HG03432 (cell line): ENCODE measurements at regions not wholly inside any gene's neighbourhood (a gene's known extent, or its start where the extent isn't known, plus 50 kb on each side); places are given as distances from the start of the nearest gene placed in this dataset.

ENCODE experiments used
- ATAC-seq: cut with Tn5 transposase; IDR thresholded peaks from one replicate; pipeline ENCODE4 v1.9.1; 2021; ENCODE audit warnings: mild to moderate bottlenecking, moderate library complexity; ENCODE audit not compliant: unreplicated experiment

DNA sequence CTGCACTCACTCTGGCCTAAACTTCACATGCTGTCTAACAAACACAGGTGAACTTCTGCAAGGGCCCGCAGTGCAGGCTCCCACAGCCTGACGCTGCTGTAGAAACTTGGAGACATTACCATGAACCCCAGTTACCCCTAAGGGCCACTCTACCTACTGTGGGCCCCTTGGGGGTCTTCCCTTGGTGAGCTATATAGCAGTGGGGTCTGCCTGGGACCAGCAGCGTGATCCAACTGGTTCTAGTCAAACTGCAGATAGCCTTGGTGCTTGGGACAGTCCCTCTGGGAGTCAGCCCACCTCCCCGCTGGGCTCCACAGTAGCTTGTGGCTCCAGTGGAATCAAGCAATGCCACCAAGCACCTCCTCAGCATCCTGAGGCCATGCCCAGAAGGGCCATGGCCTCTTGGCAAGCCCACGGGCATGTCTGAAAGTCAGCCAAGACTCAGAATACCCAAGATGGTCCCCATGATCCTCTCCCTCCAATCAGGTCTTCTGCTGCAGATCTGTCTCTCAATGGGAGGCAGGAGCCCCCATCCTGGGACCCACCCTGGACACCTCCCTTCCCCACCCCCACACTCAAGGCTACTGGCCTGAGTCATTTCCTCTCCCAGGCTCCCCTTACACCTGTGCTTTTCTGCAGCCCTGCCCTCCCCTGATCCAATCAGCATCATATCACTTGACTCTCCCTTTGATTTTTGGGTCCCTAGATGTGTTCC, 230.0 kb upstream of the IRX1 start:
- no peak for ATAC-seq

DNA sequence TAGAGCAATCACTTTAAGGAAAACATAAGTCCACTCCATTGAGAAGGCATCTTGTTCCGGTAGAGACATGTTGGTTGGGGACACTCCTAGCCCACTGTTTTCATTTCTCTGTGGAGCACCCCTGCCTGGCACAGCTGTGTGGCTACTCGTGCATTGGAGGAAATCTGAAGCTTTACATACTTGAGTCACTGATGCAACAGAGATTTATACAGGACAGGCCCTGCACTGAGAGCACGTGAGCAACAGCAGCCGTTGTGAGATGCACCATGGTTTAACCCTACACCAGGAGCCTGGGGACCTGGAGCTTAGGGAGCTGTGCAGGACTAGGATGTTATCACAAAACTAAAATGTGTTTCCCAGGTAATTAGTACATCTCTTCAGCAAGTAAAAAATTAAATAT, 230.7 kb upstream of the IRX1 start:
- ATAC-seq = no peak

DNA sequence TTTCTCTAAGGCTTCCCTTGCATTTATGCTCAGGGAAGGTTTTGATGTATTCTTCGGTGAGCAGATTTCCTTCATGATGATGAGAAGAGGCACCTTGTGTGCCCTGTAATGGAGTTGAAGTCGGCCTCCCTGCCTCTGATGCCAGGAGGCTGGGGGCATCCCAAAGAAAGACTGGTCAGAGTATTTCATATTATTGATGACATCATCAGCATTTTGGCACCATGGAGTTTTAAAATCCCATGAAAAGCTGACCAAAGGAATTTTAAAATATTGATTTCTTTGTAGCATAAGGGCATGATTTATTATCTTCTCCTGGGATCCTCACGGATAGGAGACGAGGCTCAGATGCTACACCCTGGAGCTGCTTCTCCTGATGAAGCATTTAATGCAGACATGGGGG, 231.2 kb upstream of the IRX1 start:
- no peak for ATAC-seq

DNA sequence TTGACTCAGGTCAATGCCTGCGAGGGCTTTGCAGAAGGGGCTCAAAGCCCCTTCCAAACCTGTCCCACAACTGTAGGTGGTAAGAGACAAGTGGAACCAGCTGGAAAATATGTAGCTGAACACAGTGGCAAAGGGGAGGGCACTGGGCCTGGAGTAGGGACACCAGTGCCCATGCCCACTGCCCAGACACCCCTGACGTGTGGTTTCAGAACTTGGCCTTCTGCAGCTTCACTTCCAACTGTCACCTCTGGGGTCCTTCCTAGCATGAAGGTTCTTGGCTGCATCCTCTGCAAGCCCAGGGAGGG, 233.1 kb upstream of the IRX1 start:
- no peak for ATAC-seq

DNA sequence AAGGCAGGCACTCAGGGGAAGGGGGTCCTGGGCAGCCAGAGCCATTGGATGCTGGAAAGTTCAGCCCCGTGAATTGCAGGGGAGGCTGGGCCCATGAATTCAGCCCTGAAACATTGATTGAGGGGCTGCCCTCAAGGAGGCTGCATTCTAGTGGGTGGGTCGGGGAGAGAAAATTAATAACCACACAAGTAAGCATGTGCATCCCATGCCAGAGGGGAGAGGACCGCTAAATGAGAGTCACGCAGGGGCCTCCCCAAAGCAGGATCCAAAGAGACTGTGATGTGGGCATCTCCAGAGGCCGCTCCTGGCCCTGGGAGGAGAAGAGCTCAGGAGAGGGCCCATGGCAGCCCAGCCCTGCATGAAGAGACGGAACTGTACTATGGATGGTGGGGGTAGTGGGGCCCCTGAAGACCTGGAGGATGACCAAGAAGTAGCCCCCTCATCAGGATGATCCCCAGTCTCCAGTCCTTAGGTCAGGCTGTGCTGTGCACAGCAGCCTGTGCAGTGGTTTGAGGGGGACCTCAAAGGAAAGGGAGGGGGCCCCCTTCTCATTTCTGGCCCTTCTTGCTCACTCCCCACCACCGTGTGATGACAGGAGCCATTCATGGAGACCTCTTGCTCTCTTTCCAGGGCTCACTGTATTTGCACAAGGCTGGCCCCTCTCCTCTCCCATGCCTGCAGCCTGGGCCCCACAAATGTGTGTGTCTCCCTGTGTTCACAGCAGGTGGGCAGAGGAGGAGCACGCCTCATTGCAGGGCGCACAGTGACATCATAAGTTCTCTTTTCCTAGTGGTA, 233.6 kb upstream of the IRX1 start:
- no peak for ATAC-seq

DNA sequence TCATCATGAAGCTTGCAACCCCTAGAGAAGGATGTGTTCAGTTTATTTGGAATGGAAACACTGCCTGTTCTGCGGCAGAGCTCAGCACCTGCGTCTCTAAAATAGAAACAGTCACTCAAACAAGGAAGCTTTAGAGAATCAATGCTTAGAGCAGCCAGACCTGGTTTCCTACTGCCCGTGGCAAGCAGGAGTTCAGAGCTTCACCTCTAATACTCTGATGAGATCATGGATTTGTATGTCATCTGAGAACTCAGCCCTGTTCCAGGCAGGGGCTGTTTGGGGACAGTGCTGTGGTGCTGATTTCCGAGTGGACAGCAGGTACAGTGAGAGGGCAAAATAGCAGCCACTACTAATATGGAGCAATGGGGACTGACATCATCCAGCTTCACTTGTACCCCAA, 236.0 kb upstream of the IRX1 start:
- no peak for ATAC-seq

DNA sequence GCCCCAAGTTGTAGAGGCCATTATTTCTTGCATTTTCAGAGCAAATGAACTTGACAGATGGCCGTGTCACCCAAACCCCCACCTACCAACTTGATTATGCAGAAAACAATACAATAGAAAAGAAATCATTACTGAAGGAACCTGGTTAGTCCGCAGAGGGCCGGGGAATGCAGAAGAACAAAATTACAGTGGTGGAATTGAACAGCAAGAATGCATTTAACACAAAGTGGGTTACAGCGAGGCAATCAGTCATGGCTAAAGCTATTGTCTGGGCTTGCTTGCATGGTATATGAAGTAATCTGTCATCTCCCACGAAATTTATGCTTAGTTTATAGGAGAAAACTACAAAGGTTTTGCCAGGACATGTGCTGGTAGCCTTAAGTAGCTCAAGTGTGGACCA, 238.3 kb upstream of the IRX1 start:
- ATAC-seq = no peak

DNA sequence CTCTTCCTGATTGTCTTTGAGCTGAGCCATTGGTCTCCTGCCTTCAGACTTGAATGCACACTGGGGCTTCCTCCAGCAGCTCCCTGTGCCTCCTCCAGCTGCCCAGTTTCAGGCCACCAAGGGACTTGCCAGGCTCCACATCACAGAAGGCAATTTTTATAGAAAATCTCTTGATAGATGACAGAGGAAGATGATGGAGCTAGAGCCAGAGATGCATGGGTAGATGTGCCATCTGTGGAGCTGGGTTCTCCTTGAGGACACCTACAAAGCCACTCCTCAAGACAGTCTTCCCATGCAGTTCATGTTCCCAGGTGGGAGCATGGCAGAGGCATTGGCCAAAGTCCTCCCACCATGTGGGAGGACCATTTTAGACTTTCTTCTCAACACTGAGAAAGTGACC, 239.6 kb upstream of the IRX1 start:
- no peak for ATAC-seq

DNA sequence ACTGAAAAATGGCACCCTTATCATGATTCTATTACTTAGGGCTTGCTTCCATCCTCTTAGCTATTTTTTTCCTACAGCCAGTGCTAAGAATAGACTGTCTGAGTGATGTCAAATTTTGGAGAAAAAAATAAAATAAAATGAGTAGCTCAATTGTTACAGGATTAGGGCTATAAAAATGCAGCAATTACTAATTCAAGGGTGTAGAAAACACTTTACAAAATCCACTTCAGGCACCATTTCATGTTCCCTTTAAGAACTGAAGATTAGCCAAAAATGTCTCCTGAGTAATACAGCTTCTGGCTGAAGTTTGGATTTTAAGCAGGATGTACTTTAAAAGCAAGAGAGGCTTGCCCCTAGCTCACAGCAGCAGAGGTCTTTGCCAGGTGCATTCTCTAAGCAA, 240.5 kb upstream of the IRX1 start:
- no peak for ATAC-seq

DNA sequence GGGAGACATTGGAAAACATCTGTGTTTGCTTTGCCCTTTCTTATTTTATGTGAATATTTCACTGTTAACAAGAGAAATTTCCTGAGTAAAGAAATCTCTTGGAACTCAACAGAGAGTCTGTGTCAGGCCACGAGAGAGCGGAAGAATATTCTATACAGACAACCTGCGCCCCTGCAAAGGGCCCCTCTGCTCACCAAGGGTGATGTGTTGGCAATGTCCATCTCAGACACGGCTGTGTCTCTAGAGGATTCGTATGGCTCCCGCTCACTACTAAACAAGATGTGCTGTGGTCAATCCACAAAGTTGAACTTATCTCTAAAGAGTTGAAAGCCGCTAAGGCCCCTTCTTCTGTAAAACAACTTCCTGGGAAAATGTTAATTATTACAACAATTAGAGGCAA, 241.0 kb upstream of the IRX1 start:
- no peak for ATAC-seq

DNA sequence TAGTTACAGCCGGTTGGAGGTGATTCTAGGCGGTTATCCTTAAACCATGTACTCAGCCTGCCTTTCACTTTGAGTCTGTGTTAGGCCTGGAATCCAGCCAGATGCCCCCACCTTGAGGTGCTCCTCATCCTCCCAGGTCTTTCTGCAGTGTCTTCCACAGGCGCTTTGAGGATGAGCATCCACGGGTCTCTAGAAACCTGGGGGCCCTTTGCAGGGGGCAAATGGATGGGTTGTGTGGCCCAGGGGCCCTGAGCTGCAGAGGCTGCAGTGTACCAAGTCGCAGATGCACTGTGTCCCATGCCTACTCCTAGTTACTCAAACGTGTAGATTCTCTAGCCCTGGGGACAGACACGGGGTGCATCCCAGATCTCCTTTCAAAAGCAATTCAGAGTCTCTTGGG, 242.1 kb upstream of the IRX1 start:
- no peak for ATAC-seq

DNA sequence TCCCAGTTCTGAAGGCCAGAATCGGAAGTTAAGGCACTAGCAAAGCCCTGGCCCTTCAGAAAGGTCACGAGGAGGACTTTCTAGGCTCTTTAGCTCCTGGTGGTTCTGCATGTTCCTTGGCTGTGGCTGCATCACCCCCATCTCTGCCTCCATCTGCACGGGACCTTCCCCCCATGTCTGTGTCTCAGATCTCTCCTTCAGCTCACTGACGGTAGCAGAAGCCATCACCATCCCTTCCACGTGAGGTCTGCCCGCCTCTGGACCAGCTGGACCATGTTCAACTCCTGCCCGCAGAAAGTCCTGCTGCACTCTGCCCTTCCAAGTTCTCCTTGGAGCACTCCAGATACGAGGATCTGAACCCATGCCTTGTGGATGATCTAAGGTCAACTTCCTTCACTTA, 242.9 kb upstream of the IRX1 start:
- ATAC-seq = no peak

DNA sequence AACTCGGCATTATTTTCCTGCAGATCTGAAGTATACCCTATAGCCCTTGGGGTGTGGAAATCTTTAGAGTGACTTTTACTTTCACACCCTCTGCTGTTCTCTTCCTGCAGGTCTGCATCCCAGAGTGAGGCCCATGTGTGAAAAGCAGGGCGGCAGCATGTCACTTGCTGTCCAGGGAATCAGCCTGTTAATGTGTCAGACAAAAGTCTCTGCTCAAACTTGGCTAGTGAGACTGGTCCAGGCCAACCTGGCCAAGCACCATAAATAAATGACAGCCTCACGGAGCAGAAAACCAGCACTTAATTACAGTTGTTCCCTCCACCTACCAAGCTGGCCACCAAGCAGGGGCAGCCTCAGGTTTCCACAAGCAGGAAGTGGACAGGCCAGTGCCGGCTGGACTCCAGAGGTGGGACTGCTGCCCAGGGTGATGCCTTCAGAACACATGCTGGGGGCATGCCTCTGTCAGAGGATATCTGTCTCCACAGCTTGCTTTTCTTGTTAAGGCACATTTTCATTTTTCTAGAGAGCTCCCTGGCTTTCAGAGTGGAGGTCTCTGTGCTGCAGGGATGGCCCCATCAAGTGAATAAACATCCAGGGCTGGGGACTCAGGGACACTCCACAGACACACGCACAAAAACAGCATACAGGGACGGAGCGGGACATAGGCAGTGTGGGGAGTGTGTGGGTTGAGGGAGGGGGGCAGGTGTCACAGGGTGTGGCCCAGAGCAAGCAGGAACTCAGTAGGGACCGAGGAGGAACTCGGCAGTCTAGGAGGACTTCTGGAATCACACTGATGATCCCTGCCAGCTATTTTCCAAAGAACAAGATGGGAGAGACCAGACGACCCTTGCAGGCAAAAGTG, 243.8 kb upstream of the IRX1 start:
- no peak for ATAC-seq

DNA sequence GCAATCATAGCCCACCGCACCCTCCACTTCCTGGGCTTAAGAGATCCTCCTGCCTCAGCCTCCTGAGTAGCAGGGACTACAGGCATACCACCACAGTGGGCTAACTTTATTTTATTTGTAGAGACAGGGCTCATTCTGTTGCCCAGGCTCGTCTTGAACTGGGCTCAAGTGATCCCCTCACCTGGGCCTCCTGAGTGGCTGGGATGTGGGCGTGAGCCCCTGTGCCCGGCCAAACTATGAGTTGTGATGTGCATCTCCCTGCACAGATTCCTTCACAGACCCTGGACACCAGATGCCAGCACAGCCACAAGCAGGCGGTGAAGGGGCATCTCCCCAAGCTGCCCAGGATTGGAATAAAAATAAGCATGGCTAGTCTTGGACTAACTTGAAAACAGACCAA, 244.9 kb upstream of the IRX1 start:
- ATAC-seq = no peak

DNA sequence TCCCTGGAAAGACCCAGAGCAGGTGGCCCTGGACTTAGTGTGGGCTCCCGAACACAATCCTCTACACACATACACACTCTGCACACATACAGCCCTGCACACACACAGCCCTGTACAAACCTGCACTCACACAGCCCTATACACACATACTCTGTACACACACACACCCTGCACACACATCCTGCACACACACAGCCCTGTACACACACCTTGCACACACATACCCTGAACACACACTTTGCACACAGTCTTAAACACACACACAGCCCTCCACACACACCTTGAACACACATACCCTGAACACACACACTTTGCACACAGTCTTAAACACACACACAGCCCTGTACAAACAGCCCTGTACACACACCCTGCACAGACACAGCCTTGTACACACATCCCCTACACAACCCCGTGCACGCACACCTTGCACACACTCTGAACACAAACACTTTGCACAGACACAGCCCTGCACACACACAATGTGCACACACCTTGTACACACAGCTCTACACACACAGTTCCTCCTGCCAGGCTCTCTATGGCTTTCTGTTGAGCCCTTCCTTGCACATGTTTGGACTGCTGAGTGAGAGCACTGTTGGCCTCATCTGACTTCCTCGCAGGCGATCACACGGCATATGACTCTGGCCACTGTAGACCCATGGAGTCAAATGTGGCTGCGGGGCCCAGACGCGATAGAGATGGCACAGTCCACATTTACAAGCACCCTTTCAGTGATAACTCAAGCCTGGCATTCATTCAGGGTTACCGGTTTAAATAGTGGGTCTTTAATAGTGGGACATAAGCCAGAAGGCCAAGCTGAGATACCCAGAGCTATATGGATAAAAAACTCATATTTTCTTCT, 245.7 kb upstream of the IRX1 start:
- ATAC-seq = no peak

DNA sequence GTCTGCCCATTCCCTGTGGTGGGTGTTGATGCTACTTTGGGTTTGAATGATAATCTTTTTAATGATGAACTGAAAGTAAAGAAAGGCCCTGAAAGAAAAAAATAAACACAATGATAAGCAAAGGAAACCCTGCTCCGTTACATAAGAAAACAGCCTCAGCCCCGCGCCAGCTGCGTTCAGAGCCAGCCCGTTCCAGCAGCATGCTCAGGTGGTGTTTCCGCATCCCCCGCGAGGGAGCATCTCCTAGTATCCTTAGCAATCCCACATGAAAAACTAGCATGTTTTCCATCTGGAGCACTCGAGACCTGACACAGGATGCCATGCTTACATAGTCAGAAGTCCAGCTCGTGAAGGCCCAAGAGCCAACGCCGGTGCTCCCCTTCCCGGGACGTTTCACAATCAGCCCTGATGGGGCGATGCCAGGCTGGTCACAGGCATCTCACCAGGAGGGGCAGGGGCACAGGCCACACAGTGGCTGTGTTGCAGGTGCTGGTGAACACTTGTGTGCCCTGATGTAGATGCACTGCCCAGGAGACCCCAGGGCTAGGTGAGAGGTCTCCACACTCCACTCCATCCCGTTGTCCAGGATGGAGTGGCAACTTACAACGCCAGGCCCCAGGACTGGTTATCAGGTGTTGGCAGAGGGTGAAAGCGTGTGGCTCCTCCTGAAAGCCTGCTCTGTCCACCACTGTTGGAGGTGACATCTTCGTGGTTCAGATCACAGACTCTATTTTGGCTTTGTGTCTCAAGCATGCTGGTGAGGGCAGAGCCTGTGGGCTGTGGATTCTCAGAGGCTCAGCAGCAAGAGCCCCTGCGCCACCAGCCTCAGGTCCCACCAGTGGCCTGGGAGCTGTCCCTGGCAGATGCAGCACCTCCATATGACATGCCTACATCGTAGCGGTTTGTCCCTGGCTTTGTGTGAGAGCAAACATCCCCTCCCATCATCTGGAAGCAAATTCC, 246.8 kb upstream of the IRX1 start:
- ATAC-seq = no peak

DNA sequence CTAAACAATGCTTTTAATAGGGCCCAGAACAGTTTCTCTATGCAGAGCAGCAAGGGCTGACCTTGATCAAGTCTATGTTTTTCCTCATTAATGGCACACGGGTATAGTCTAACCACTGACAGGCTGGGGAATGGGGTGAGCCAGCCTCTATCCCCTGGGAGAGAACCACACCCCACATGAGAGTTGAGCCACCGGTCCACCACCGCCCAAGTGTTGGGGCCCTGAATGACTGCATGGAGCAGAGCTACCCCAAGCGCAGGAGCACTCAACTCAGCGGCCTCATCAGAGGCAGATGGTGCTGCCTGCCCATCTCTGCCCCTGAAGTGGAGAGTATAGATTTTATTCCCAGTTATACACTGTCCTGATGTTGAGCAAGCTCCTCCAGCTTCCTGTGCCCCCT, 247.9 kb upstream of the IRX1 start:
- ATAC-seq = no peak

DNA sequence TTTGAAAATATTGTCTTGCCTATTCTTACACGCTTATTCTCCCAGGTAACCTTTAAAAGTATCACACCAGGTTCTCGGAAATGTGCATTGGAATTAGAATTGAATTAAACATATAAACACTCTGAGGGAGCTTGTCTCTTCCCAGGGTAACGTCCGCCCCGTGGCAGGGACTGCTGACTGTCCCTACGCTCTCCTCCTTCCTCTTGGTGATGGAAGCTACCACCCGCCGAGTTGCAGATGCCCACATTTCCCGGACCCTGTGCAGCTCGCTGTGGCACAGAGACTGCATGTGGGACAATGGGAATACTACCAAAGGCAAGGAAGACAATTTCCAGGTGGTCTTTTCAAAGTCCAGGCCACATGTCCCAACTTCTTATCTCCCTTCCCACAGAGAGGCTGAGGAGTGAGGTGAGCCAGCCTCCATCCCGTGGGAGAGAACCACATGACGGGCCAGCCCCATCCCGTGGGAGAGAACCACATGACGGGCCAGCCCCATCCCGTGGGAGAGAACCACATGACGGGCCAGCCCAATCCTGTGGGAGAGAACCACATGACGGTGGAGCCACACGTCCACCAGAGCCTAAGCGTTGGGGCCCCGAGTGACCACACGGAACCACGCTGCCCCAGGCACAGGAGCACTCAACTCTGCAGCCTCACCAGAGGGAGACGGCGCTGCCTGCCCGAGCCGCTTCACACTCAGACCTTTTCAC, 249.4 kb upstream of the IRX1 start:
- ATAC-seq = no peak

DNA sequence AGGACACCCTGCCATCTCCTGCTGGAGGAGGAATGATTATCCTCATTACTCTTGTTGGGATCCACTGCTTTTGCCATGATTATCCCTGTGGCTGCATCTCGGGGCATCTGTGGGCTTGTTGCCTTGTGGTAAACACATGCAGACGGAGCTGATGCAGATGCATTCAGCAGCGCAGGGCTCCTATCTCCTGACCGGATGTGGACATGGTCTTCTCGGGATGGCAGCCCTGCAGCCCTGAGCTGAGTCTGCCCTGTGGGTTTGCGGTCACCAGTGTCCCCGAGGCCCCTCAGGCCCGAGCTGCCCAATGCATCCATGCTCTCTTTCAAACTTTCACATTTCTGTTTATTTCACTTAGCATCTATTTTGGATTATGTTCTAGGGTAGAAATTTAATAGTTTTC, 250.4 kb upstream of the IRX1 start:
- ATAC-seq = no peak
